Effector CD4-positive, alpha-beta T cell (primary cell): ENCODE measurements at regions not wholly inside any gene's neighbourhood (a gene's known extent, or its start where the extent isn't known, plus 50 kb on each side); places are given as distances from the start of the nearest gene placed in this dataset.

ENCODE experiments used
- DNase-seq: peaks from one replicate; pipeline ENCODE4 v3.0.0-alpha.2; 2020

GRCh38 chr2:129296806-129297205, 682.7 kb upstream of the RAB6C start:
- no peak for DNase-seq

GRCh38 chr2:129297430-129297829, 682.0 kb upstream of the RAB6C start:
- DNase-seq = no peak

GRCh38 chr2:129299338-129299737, 680.1 kb upstream of the RAB6C start:
- no peak for DNase-seq

GRCh38 chr2:129299756-129300155, 679.7 kb upstream of the RAB6C start:
- no peak for DNase-seq

GRCh38 chr2:129300456-129300855, 679.0 kb upstream of the RAB6C start:
- DNase-seq = no peak

GRCh38 chr2:129301431-129301913, 678.0 kb upstream of the RAB6C start:
- DNase-seq = no peak

- DNase-seq = no peak
These were observed 677.4 kb upstream of the RAB6C start for GRCh38 chr2:129302106-129302505.

GRCh38 chr2:129302561-129303183, 676.8 kb upstream of the RAB6C start:
- no peak for DNase-seq

- no peak for DNase-seq
These were observed 665.3 kb upstream of the RAB6C start for GRCh38 chr2:129314120-129314519.

GRCh38 chr2:129318581-129319421, 660.7 kb upstream of the RAB6C start:
- DNase-seq = no peak

GRCh38 chr2:129319422-129319717, 660.1 kb upstream of the RAB6C start:
- no peak for DNase-seq

- no peak for DNase-seq
These were observed 659.2 kb upstream of the RAB6C start for GRCh38 chr2:129320288-129320687.

GRCh38 chr2:129324349-129324748, 655.1 kb upstream of the RAB6C start:
- DNase-seq = no peak

GRCh38 chr2:129325151-129325550, 654.3 kb upstream of the RAB6C start:
- DNase-seq = no peak

GRCh38 chr2:129329574-129329973, 649.9 kb upstream of the RAB6C start:
- no peak for DNase-seq

GRCh38 chr2:129330504-129330903, 649.0 kb upstream of the RAB6C start:
- no peak for DNase-seq

GRCh38 chr2:129331638-129332037, 647.8 kb upstream of the RAB6C start:
- no peak for DNase-seq

GRCh38 chr2:129334128-129334527, 645.3 kb upstream of the RAB6C start:
- no peak for DNase-seq

GRCh38 chr2:129334696-129335410, 644.6 kb upstream of the RAB6C start:
- DNase-seq = no peak

- DNase-seq = no peak
These were observed 643.2 kb upstream of the RAB6C start for GRCh38 chr2:129336276-129336675.

- DNase-seq = no peak
These were observed 642.4 kb upstream of the RAB6C start for GRCh38 chr2:129337076-129337475.

GRCh38 chr2:129345540-129345939, 633.9 kb upstream of the RAB6C start:
- no peak for DNase-seq

- DNase-seq = no peak
These were observed 631.8 kb upstream of the RAB6C start for GRCh38 chr2:129347486-129348217.
